NCI-H774 (cell line): ENCODE measurements at regions not wholly inside any gene's neighbourhood (a gene's known extent, or its start where the extent isn't known, plus 50 kb on each side); places are given as distances from the start of the nearest gene placed in this dataset.

Experiments
- DNase-seq: peaks from one replicate; lab custom pipeline; 2025; lab: John Stamatoyannopoulos, UW

DNA sequence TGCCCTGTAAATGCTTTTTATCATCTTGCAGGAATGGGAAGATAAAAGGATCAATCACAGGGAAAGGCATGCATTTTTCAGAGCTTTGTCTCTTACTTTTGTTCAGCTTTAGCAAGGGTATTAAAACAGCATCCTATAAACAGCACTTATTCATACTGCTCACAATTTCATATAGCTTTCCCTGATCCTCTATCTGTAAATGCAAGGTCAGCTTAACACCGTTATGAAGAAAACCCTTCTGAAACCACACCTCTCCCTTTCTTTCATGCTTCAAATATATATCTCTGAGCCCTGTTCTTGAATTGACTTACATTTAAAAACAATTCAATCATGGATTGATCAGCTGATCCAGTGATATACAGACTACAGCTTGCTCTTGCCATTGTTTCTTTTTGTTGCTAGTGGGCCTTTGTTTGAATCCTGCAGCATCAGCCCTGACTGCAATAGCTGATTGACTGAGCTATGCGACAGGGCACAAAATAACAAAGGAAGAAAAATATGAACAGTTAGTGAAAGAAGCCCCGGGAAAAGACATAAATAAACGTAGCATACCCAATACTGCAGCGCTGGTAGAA, 795.5 kb upstream of the CDH2 start:
- no peak for DNase-seq

DNA sequence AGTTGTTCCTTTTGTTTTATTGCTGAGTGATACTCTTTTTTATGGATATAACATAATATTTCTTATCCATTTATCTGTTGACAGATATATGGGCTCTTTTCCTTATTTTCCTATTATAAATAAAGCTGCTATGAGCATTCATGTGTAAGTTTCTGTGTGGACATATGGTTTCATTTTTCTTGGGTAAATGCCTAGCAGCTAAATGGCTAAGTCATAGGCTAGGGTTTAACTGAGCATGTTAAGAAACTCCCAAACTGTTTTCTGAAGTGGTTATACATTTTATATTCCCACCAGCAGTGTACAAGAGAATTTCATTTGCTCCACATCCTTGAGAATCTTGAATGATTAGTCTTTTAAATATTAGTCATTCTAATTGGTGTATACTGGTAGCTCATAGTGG, 786.6 kb upstream of the CDH2 start:
- DNase-seq = no peak

- no peak for DNase-seq
These were observed 784.8 kb upstream of the CDH2 start for GRCh38 chr18:28961669-28962228.

DNA sequence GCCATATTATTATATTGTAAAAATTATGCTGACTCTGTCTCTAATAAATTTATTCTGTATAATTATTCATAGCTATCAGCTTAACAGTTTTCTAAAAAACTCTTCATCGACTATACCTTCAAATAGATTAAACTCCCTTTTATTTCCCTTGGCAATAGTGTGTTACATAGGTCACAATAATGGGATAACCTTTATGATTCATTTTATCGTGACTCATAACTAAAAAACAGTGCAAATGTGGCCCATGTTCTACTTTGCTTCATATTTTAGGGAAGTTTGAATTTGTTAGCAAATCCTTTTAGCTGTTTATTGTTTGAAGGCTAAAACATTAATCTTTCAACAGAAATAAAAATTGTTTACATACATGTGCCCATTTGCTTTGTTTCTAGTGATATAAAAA, 783.2 kb upstream of the CDH2 start:
- no peak for DNase-seq

DNA sequence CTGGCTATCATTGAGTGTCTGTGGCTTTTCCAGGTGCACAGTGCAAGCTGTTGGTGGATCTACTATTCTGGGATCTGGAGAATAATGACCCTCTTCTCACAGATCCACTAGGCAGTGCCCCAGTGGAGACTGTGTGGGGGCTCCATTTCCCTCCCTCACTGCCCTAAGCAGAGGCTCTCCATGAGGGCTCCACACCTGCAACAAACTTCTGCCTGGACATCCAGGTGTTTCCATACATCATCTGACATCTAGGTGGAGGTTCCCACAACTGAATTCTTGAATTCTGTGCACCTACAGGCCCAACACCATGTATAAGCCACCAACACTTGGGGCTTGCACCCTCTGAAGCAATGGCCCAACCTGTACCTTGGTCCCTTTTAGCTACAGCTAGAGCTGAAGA, 775.4 kb upstream of the CDH2 start:
- DNase-seq = no peak

DNA sequence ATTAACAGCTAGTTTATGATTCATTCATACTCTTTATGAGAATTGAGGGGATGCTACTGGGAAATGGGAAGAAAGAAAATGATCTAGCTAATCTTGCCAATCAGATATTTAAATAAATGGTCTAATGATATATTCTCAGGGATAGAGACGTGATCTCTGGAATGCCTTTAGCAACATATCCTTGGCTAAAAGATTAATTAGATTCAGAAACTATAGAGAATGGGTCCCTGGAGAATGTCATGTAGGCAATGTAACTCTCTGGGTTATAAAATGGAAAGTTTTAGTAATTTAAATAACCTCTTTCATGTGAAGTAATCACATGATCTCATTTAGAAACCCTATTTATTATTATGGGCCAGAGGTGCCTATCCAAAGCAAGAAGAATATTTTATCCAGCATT, 771.0 kb upstream of the CDH2 start:
- DNase-seq = no peak

GRCh38 chr18:28946471-28946870, 769.5 kb upstream of the CDH2 start:
- no peak for DNase-seq

- no peak for DNase-seq
These were observed 746.0 kb upstream of the CDH2 start for GRCh38 chr18:28922936-28923335.

DNA sequence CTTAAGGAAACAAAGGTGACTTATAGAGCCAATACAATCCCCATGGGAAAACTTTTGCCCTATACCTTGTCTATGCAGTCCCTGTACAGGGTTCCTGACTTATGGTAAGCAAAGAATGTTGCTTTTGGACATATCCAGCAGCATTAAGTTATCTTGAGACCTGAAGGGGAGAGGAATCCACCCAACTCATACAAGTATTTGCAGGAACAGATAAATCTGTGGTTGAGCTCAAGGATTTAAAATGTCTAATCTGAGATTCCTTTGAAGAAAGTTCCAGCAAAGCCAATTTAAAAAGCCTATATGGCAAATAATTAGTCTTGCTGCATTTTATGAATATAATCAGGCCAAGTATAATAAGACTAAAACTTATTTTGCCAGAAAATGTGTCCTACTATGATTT, 739.5 kb upstream of the CDH2 start:
- no peak for DNase-seq

DNA sequence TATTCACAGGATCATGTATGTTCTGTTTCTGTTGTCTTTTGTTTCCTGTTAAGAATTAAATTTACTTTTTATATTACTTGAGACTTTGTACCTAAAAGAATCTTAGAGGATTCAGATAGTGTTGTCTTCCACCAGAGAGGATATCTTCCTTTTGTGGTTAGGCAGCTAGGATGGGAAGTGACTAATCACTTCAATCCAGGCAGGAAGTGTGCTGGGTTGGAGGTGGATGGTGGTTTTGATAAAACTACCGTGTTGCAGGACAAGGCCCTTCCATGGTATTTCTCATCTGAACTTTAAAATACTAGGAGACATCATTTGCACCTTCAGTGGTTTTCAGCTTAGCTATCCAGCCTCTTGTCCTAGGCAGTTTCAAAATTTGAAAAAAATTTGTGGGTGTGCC, 728.6 kb upstream of the CDH2 start:
- no peak for DNase-seq

DNA sequence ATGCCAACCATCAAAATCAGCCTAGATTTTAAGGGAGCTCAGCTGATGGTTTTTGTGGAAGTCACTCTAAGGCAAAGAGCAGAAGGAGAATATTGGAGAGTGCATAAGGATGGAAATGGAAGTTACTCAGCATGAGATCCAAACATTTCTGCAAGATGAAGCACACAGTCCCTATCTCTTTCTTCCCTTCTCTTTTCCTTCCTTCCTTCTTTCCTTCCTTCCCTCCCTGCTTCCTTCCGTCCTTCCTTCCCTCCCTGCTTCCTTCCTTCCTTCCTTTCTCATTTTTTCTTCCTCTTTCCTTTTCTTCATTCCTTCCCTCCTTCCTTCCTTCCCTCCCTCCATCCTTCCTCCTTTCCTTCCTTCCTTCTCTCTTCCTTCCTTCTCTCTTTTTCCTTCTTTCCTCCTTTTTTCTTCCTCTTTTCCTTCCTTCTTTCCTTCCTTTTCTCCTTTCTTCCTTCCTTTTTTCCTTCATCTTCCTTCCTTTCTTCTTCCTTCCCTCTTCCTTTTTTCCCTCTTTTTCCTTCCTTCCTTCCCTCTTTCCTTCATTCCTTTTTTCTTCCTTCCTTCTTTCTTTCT, 727.9 kb upstream of the CDH2 start:
- DNase-seq = no peak

GRCh38 chr18:28903306-28903705, 726.4 kb upstream of the CDH2 start:
- DNase-seq = no peak

DNA sequence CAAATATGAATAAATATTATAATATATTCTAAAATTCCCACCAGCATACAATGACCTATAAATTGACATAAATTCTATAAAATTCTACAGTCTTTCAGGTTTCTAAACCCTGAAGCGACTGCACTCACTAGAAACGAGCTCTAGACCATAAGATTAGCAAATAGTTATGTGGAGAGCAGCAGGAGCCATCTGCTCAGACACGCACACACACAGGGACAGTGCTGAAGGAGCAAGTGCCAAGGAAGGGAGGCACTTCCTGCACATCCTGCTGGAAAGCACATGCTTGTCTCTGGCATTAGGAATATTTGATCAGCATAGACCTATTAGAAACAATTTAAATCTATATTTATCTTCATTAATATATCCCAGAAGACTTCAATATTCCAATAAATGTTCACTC, 713.9 kb upstream of the CDH2 start:
- DNase-seq = no peak

DNA sequence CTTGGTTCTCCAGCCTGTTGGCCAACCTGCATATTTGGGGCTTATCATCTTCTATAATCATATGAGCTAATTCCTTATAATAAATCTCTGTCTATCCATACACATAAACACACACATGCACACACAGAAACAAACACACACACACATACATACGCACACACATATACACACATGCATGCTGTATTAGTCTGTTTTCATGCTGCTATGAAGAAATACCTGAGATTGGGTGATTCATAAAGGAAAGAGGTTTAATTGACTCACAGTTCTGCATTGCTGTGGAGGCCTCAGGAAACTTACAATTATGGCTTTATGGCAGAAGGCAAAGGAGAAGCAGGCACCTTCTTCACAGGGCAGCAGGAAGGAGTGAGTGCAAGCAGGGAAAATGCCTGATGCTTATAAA, 707.4 kb upstream of the CDH2 start:
- DNase-seq = no peak

GRCh38 chr18:28880856-28881255, 703.9 kb upstream of the CDH2 start:
- DNase-seq = no peak

DNA sequence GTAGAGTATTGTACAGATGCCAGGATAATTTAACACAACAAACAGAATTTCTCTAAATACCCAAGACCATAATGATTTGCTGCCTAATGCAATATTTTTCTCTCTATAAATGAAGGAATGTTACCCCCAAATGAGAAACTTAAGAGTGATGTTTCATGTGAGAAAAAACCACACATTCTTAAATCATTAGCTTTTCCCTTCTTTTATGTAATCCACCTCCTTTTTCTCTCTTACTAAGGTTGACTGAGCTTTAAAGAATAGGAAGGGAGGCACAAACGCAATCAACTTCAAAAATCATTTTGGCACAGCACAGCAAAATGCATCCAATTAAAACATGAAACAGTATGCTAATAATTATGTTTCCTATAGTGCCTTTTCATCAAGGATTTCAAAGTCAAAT, 698.1 kb upstream of the CDH2 start:
- DNase-seq = no peak

GRCh38 chr18:28863396-28863795, 686.5 kb upstream of the CDH2 start:
- no peak for DNase-seq

DNA sequence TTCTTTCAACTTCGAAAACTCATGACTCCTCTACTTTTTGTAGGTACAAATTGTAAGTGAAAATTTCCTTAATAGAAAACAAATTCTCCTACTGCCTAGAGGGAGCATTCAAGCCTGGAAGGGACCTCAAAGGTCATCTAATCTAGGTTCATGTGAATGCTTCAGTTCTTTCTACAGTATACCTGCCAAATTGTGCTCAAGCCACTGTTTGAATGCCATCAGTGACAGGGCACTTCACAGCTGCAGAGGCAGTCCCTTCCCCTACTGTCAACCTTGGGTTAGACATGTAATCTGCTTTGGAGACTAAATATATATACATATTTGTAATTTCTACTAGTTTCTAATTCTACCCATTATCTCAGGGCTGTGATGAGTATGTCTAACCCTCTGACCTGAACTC, 681.3 kb upstream of the CDH2 start:
- no peak for DNase-seq

- DNase-seq = no peak
These were observed 679.1 kb upstream of the CDH2 start for GRCh38 chr18:28855989-28856388.

DNA sequence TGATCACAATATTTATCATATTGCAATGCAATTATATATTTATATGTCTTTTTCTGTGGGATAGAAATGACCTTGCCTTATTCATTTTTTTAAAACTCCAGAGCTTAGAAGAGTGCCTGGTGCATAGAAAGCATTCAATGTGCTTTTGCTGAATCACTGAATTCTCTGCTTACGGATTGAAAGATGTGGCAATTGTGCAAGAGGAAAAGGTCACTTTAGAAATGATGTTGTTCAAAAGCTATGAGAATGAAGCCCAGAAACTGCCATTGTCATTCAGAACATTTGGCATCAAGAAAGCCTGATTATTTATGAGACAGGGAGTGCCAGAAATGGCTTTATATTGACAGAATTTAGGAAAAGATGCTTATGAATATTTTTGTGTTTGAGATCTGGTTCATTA, 678.6 kb upstream of the CDH2 start:
- DNase-seq = no peak

DNA sequence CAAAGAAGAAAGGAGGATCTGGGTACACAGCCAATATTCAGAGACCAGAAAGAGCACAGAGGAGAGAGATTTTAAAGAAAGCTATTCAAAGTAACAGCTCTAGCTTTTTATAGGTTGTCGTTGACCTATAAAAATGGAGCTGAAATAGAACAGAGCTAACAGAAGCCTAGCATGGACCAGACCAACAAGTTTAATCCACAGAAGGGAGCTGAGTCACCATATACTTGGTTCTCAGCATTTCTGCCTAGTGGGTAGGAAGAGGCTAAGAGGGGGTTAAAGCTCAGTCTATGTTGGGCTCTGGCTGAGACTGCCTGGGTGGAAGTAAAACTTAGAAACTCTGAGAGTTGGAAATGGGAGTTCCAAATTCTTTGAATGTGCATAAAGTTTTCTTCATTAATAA, 678.0 kb upstream of the CDH2 start:
- DNase-seq = no peak

GRCh38 chr18:28846958-28847357, 670.0 kb upstream of the CDH2 start:
- DNase-seq = no peak

- DNase-seq = no peak
These were observed 660.2 kb upstream of the CDH2 start for GRCh38 chr18:28837100-28837499.

DNA sequence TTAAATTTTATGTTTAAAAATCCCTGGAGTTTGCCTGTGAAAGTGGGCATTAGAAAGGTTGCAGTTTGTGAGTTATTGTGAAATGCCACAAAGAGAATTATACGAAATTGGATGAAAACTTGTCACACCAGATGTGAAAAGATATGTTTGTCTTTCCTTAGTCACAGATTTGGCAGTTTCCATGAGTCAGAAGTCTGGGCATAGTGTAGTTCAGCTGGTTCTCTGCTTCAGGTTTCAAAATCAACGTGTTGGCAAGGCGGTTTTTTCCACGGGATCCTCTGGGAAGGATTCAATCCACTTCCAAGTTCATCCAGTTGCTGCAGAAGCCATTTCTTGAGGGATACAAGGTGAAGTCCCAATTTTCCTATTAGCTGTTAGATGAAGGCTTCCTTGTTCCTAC, 658.0 kb upstream of the CDH2 start:
- DNase-seq = no peak
